IMR-90 (cell line): ENCODE measurements at regions not wholly inside any gene's neighbourhood (a gene's known extent, or its start where the extent isn't known, plus 50 kb on each side); places are given as distances from the start of the nearest gene placed in this dataset.

Experiments
- ATAC-seq: fragments of 200-7000 bp; cut with Tn5 transposase; 2 replicates; pipeline ENCODE4 v1.9.1; 2020; ENCODE audit warnings: low read depth, mild to moderate bottlenecking, moderate library complexity
- BruUV-seq: library from RNA; stranded (reverse); fragments of 400-500 nt; replicated peaks from 2 replicates; lab custom pipeline; 2021; lab: Mats Ljungman, UMichigan
- CTCF ChIA-PET: fragments of 300-600 bp; formaldehyde crosslinking; extraction: SDS; loops from one replicate; lab custom pipeline; 2021; ENCODE audit warnings: antibody characterized with exemption; lab: Yijun Ruan, JAX
- POLR2A ChIA-PET: fragments of 300-600 bp; sonication (Branson Sonifier 250); formaldehyde crosslinking; loops from one replicate; lab custom pipeline; 2022; ENCODE audit warnings: antibody characterized with exemption; ENCODE audit not compliant: unreplicated experiment; lab: Charles Lee
- DNase-seq: peaks from one replicate; pipeline ENCODE4 v3.0.0; 2013
- H2AFZ ChIP-seq: replicated peaks from 2 replicates; pipeline ENCODE3; 2013; ENCODE audit warnings: low read length, mild to moderate bottlenecking; ENCODE audit not compliant: poor library complexity
- H2AK5ac ChIP-seq: 2 replicates; pipeline ENCODE4 v1.6.1; 2013; ENCODE audit warnings: low read depth, low read length, inconsistent platforms
- H2AK9ac ChIP-seq: replicated peaks from 2 replicates; pipeline ENCODE3; 2013; ENCODE audit warnings: mild to moderate bottlenecking, low read depth, low read length, moderate library complexity; ENCODE audit not compliant: poor library complexity
- H2BK120ac ChIP-seq: 2 replicates; pipeline ENCODE4 v1.6.1; 2013; ENCODE audit warnings: low read depth, low read length, inconsistent platforms
- H2BK15ac ChIP-seq: 3 replicates; pipeline ENCODE4 v1.6.1; 2013; ENCODE audit warnings: low read depth, low read length, inconsistent platforms
- H2BK20ac ChIP-seq: 2 replicates; pipeline ENCODE4 v1.6.1; 2013; ENCODE audit warnings: low read depth, mild to moderate bottlenecking, inconsistent platforms, low read length, moderate library complexity
- H2BK5ac ChIP-seq: 2 replicates; pipeline ENCODE4 v1.6.1; 2013; ENCODE audit warnings: mild to moderate bottlenecking, low read depth, low read length, inconsistent platforms; ENCODE audit not compliant: poor library complexity, severe bottlenecking
- H3K14ac ChIP-seq: replicated peaks from 2 replicates; pipeline ENCODE4 v1.6.1; 2013; ENCODE audit warnings: low read depth, low read length, inconsistent platforms
- H3K18ac ChIP-seq: 2 replicates; pipeline ENCODE4 v1.6.1; 2013; ENCODE audit warnings: low read depth, low read length, control low read depth
- H3K23ac ChIP-seq: 2 replicates; pipeline ENCODE4 v1.6.1; 2013; ENCODE audit warnings: low read depth, low read length, inconsistent platforms
- H3K27ac ChIP-seq: 2 replicates; pipeline ENCODE4 v1.5.1; 2013; ENCODE audit warnings: mild to moderate bottlenecking, control low read depth, low read length; ENCODE audit not compliant: insufficient read depth
- H3K27me3 ChIP-seq: 2 replicates; pipeline ENCODE4 v1.6.1; 2013; ENCODE audit warnings: low read length; ENCODE audit not compliant: control insufficient read depth, insufficient read depth
- H3K36me3 ChIP-seq: 2 replicates; pipeline ENCODE4 v1.6.1; 2013; ENCODE audit warnings: low read length, mixed read lengths; ENCODE audit not compliant: control insufficient read depth, insufficient read depth
- H3K4ac ChIP-seq: 2 replicates; pipeline ENCODE4 v1.6.1; 2013; ENCODE audit warnings: low read depth, low read length, inconsistent platforms
- H3K4me1 ChIP-seq: 2 replicates; pipeline ENCODE4 v1.6.1; 2013; ENCODE audit warnings: low read length, mixed read lengths; ENCODE audit not compliant: control insufficient read depth, insufficient read depth
- H3K4me2 ChIP-seq: 2 replicates; pipeline ENCODE4 v1.6.1; 2013; ENCODE audit warnings: low read depth, mild to moderate bottlenecking, control low read depth, low read length, moderate library complexity
- H3K4me3 ChIP-seq: 2 replicates; pipeline ENCODE4 v1.5.1; 2013; ENCODE audit warnings: low read depth, mild to moderate bottlenecking, control low read depth, low read length, moderate library complexity; ENCODE audit not compliant: insufficient read depth
- H3K56ac ChIP-seq: 2 replicates; pipeline ENCODE4 v1.6.1; 2013; ENCODE audit warnings: low read length, inconsistent platforms; ENCODE audit not compliant: insufficient read depth; ENCODE audit errors: extremely low read depth
- H3K79me1 ChIP-seq, 2 experiments: 2 replicates each; pipeline ENCODE4 v1.6.1; 2013; ENCODE audit warnings: low read length in 2 of 2, inconsistent platforms in 1 of 2, low read depth in 1 of 2
- H3K9ac ChIP-seq: 2 replicates; pipeline ENCODE4 v1.6.1; 2013; ENCODE audit warnings: low read depth, low read length, control low read depth
- H3K9me1 ChIP-seq: 2 replicates; pipeline ENCODE4 v1.6.1; 2013; ENCODE audit warnings: low read length, inconsistent platforms; ENCODE audit not compliant: insufficient read depth
- H3K9me3 ChIP-seq: 2 replicates; pipeline ENCODE4 v1.6.1; 2013; ENCODE audit warnings: low read length; ENCODE audit not compliant: control insufficient read depth, insufficient read depth
- H4K20me1 ChIP-seq: 2 replicates; pipeline ENCODE4 v1.6.1; 2013; ENCODE audit warnings: low read length, inconsistent platforms; ENCODE audit not compliant: insufficient read depth
- H4K5ac ChIP-seq: 2 replicates; pipeline ENCODE4 v1.6.1; 2013; ENCODE audit warnings: mild to moderate bottlenecking, low read depth, low read length, control low read depth
- H4K8ac ChIP-seq, 2 experiments: 2 replicates each; pipeline ENCODE4 v1.6.1; 2013; ENCODE audit warnings: low read depth in 2 of 2, low read length in 2 of 2, control low read depth in 1 of 2, inconsistent platforms in 1 of 2
- H4K91ac ChIP-seq: 2 replicates; pipeline ENCODE4 v1.6.1; 2013; ENCODE audit warnings: low read depth, low read length, inconsistent platforms; ENCODE audit not compliant: insufficient read depth
- BHLHE40 ChIP-seq: fragments of 150-350 bp; IDR thresholded peaks from 2 replicates; pipeline ENCODE4 v1.6.1; 2016; ENCODE audit warnings: mild to moderate bottlenecking, low read depth, low read length
- CTCF ChIP-seq: conservative IDR thresholded peaks from 2 replicates; pipeline ENCODE4 v1.5.1; 2012; ENCODE audit warnings: mild to moderate bottlenecking, low read depth, low read length, improper control_type of control experiment
- FOS ChIP-seq: fragments of 150-350 bp; IDR thresholded peaks from 2 replicates; pipeline ENCODE4 v1.6.1; 2016; ENCODE audit warnings: low read depth, low read length
- MAFK ChIP-seq: IDR thresholded peaks from 2 replicates; pipeline ENCODE4 v1.6.1; 2012; ENCODE audit warnings: low read depth, low read length, improper control_type of control experiment
- MAZ ChIP-seq: IDR thresholded peaks from 2 replicates; pipeline ENCODE4 v1.6.1; 2012; ENCODE audit warnings: low read depth, mild to moderate bottlenecking, low read length, improper control_type of control experiment, moderate library complexity, borderline replicate concordance
- MXI1 ChIP-seq: IDR thresholded peaks from 2 replicates; pipeline ENCODE4 v1.6.1; 2012; ENCODE audit warnings: low read depth, mild to moderate bottlenecking, low read length, moderate library complexity, borderline replicate concordance
- NFE2L2 ChIP-seq: fragments of 150-350 bp; IDR thresholded peaks from 2 replicates; pipeline ENCODE4 v1.6.1; 2016; ENCODE audit warnings: low read depth, mild to moderate bottlenecking, low read length
- RAD21 ChIP-seq: IDR thresholded peaks from 2 replicates; pipeline ENCODE4 v1.6.1; 2012; ENCODE audit warnings: low read length, improper control_type of control experiment
- RCOR1 ChIP-seq: IDR thresholded peaks from 2 replicates; pipeline ENCODE4 v1.6.1; 2012; ENCODE audit warnings: mild to moderate bottlenecking, low read length, improper control_type of control experiment; ENCODE audit not compliant: insufficient replicate concordance
- RFX5 ChIP-seq: IDR thresholded peaks from 2 replicates; pipeline ENCODE4 v1.8.0; 2012; ENCODE audit warnings: low read depth, mild to moderate bottlenecking, low read length, moderate library complexity
- SMC3 ChIP-seq: fragments of 150-350 bp; IDR thresholded peaks from 2 replicates; pipeline ENCODE4 v1.6.1; 2016; ENCODE audit warnings: low read depth, mild to moderate bottlenecking, antibody characterized with exemption, low read length, moderate library complexity
- WGBS, 2 experiments: methylation state at CpG; one replicate each; pipeline versions ENCODE4 v1.1.5 to v1.1.7; 2013; ENCODE audit warnings: missing lambda C conversion rate in 2 of 2; ENCODE audit not compliant: insufficient read length in 1 of 2; ENCODE audit errors: extremely low coverage in 2 of 2; 5-methylcytosine and 5-hydroxymethylcytosine counted together
- dilution Hi-C: fragments of 300-500 bp; cut with HindIII; formaldehyde crosslinking; loops from one replicate; pipeline ENCODE4 v1.14.3; 2018; ENCODE audit warnings: low sequenced_read_pairs; ENCODE audit not compliant: unreplicated experiment
- in situ Hi-C: fragments of 300-500 bp; cut with MboI; formaldehyde crosslinking; loops from 3 replicates; pipeline ENCODE4 v1.14.3; 2019; ENCODE audit warnings: low sequenced_read_pairs, inconsistent platforms, mixed read lengths
- intact Hi-C: fragments of 100-400 bp; cut with micrococcal nuclease; formaldehyde crosslinking; loops from 2 replicates; pipeline ENCODE4 v1.10.0; 2022
- TF ChIP-seq, protein P1 (sequence below): fragments of 150-350 bp; IDR thresholded peaks from 2 replicates; pipeline ENCODE4 v1.6.1; 2017; ENCODE audit warnings: mild to moderate bottlenecking, antibody characterized with exemption, low read length, low read depth

DNA sequence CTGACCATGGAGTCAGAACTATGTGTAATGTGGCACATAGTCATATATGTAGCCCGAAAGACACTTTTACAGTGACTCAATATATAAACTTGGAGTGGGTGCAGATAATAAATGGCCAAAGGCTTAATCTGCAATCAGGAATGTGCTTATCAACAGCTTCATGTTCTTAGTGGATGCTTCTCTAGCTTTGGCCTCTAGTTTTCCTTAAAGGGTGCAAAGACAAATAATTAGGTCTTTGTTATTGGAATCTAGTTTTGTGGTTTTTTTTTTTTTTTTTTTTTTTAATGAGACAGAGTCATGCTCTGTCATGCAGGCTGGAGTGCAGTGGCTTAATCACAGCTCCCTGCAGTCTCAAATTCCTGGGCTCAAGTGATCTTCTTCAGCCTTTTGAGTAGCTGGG lies 625.6 kb downstream of the EPHA4 start:
- Histone ChIP-seq H3K9me3 (no peaks in the 10 kb centered on the region), H3K18ac (no peak overlapping the region), H3K14ac (no peak overlapping the region), H2AK5ac (no peak overlapping the region), H4K5ac (no peak overlapping the region), H3K4me1 (no peaks in the 10 kb centered on the region), H3K4ac (no peak overlapping the region), H4K20me1 (no peaks in the 10 kb centered on the region), H2AFZ (no peak overlapping the region), H2BK5ac (no peak overlapping the region), H3K4me3 (no peak overlapping the region), H2AK9ac (no peak overlapping the region), H3K23ac (no peak overlapping the region), H3K56ac (no peak overlapping the region), H3K9ac (no peak overlapping the region), H3K27me3 (peaks cover 2% of the 10 kb centered on the region; the same call in 1 of the 2 replicates), H3K36me3 (no peaks in the 10 kb centered on the region), H4K91ac (no peak overlapping the region), H3K27ac (no peak overlapping the region), H2BK20ac (no peak overlapping the region), H4K8ac (no peak overlapping the region), H3K79me1 (no peaks in the 10 kb centered on the region), H3K4me2 (no peak overlapping the region), H2BK15ac (no peak overlapping the region), H3K9me1 (no peaks in the 10 kb centered on the region), H2BK120ac (no peak overlapping the region)
- no peak for TF ChIP-seq MXI1
- TF ChIP-seq RAD21 = no peak
- TF ChIP-seq, protein P1, sequence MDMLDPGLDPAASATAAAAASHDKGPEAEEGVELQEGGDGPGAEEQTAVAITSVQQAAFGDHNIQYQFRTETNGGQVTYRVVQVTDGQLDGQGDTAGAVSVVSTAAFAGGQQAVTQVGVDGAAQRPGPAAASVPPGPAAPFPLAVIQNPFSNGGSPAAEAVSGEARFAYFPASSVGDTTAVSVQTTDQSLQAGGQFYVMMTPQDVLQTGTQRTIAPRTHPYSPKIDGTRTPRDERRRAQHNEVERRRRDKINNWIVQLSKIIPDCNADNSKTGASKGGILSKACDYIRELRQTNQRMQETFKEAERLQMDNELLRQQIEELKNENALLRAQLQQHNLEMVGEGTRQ = no peak
- no peak for TF ChIP-seq BHLHE40
- no peak for TF ChIP-seq MAZ
- TF ChIP-seq FOS = no peak
- no peak for TF ChIP-seq MAFK
- TF ChIP-seq RCOR1 = no peak
- no peak for TF ChIP-seq SMC3
- TF ChIP-seq RFX5 = no peak
- no peak for TF ChIP-seq NFE2L2
- TF ChIP-seq CTCF = no peak
- dilution Hi-C loops (no loop called here), intact Hi-C loops (loop anchor here (5.0 kb wide), 1 partner anchor 626 kb away; the partner anchor contains the start of gene EPHA4), in situ Hi-C loops (no loop called here)
- BruUV-seq = no TSS peak
- ChIA-PET POLR2A (no interaction called here), CTCF (interaction anchor here (0.8 kb wide), 1 partner anchor 10 kb away, joined by 3 read pairs; no protein-coding TSS in a partner anchor)
- DNase-seq (peak; percentile 61), ATAC-seq (peak; percentile 46)
- WGBS, 2 experiments = no CpG with 5 or more reads among the region's 1 CpG
